ENCODE measurements at regions not wholly inside any gene's neighbourhood (a gene's known extent, or its start where the extent isn't known, plus 50 kb on each side); places are given as distances from the start of the nearest gene placed in this dataset.
"Not testable (repeated sequence)": the region's sequence is repeated elsewhere in the genome, so short reads cannot be mapped to it uniquely, and the experiment has no call there.

- ATAC-seq; intact Hi-C loops (cut with DNase I, micrococcal nuclease): not testable (repeated sequence)
- DNase-seq, result peak in 1 of 2 donors; percentile 12
Observed at GRCh38 chr5:70585996-70586395, 170.8 kb downstream of the GTF2H2C_2 start.
